ENCODE measurements at regions not wholly inside any gene's neighbourhood (a gene's known extent, or its start where the extent isn't known, plus 50 kb on each side); places are given as distances from the start of the nearest gene placed in this dataset.

GRCh38 chr6:130622142-130622541 lies 205.1 kb upstream of the SMLR1 start:
- TF ChIP-seq FOXP2 (optimal IDR thresholded peaks at IDR 0.05; ENCODE audit: borderline replicate concordance, extremely low read depth, extremely low read length, insufficient read depth), result no peak
- TF ChIP-seq SIN3A (IDR thresholded peaks at IDR 0.05; ENCODE audit: borderline replicate concordance, insufficient read depth, low read length), result no peak
- TF ChIP-seq TAF1 (IDR thresholded peaks at IDR 0.05; ENCODE audit: borderline replicate concordance, insufficient read depth, low read length), result no peak

GRCh38 chr6:130624046-130624445 lies 203.2 kb upstream of the SMLR1 start:
- TF ChIP-seq TAF1 (IDR thresholded peaks at IDR 0.05; ENCODE audit: borderline replicate concordance, insufficient read depth, low read length) (no peak), REST (IDR thresholded peaks at IDR 0.05; ENCODE audit: insufficient read depth in 1 of 2, low read depth in 2 of 2, low read length in 2 of 2) (no peak), FOXP2 (optimal IDR thresholded peaks at IDR 0.05; ENCODE audit: borderline replicate concordance, extremely low read depth, extremely low read length, insufficient read depth) (no peak), SIN3A (IDR thresholded peaks at IDR 0.05; ENCODE audit: borderline replicate concordance, insufficient read depth, low read length) (no peak), POLR2AphosphoS5 (IDR thresholded peaks at IDR 0.05; ENCODE audit: low read depth, low read length) (no peak)

- no peak for TF ChIP-seq TAF1 (IDR thresholded peaks at IDR 0.05; ENCODE audit: borderline replicate concordance, insufficient read depth, low read length)
- TF ChIP-seq SIN3A (IDR thresholded peaks at IDR 0.05; ENCODE audit: borderline replicate concordance, insufficient read depth, low read length), result no peak
- TF ChIP-seq FOXP2 (optimal IDR thresholded peaks at IDR 0.05; ENCODE audit: borderline replicate concordance, extremely low read depth, extremely low read length, insufficient read depth), result no peak
- no peak for TF ChIP-seq REST (IDR thresholded peaks at IDR 0.05; ENCODE audit: insufficient read depth in 1 of 2, low read depth in 2 of 2, low read length in 2 of 2)
- no peak for TF ChIP-seq POLR2AphosphoS5 (IDR thresholded peaks at IDR 0.05; ENCODE audit: low read depth, low read length)
Observed at GRCh38 chr6:130625825-130626527, 201.2 kb upstream of the SMLR1 start.

GRCh38 chr6:130628862-130629261 lies 198.3 kb upstream of the SMLR1 start:
- TF ChIP-seq TAF1 (IDR thresholded peaks at IDR 0.05; ENCODE audit: borderline replicate concordance, insufficient read depth, low read length), result no peak
- TF ChIP-seq FOXP2 (optimal IDR thresholded peaks at IDR 0.05; ENCODE audit: borderline replicate concordance, extremely low read depth, extremely low read length, insufficient read depth), result no peak
- no peak for TF ChIP-seq SIN3A (IDR thresholded peaks at IDR 0.05; ENCODE audit: borderline replicate concordance, insufficient read depth, low read length)
- no peak for TF ChIP-seq POLR2AphosphoS5 (IDR thresholded peaks at IDR 0.05; ENCODE audit: low read depth, low read length)
- TF ChIP-seq REST (IDR thresholded peaks at IDR 0.05; ENCODE audit: insufficient read depth in 1 of 2, low read depth in 2 of 2, low read length in 2 of 2), result no peak

GRCh38 chr6:130629640-130630039 lies 197.6 kb upstream of the SMLR1 start:
- TF ChIP-seq REST (IDR thresholded peaks at IDR 0.05; ENCODE audit: insufficient read depth in 1 of 2, low read depth in 2 of 2, low read length in 2 of 2), result no peak
- TF ChIP-seq POLR2AphosphoS5 (IDR thresholded peaks at IDR 0.05; ENCODE audit: low read depth, low read length), result no peak
- no peak for TF ChIP-seq TAF1 (IDR thresholded peaks at IDR 0.05; ENCODE audit: borderline replicate concordance, insufficient read depth, low read length)
- no peak for TF ChIP-seq SIN3A (IDR thresholded peaks at IDR 0.05; ENCODE audit: borderline replicate concordance, insufficient read depth, low read length)
- TF ChIP-seq FOXP2 (optimal IDR thresholded peaks at IDR 0.05; ENCODE audit: borderline replicate concordance, extremely low read depth, extremely low read length, insufficient read depth), result no peak

All from PFSK-1 (cell line).